GM13976 (cell line): ENCODE measurements at regions not wholly inside any gene's neighbourhood (a gene's known extent, or its start where the extent isn't known, plus 50 kb on each side); places are given as distances from the start of the nearest gene placed in this dataset.

Experiments used
- DNase-seq: peaks from one replicate; pipeline ENCODE4 v3.0.0; 2012; ENCODE audit warnings: low spot score
- CTCF ChIP-seq: IDR thresholded peaks from 2 replicates; pipeline ENCODE4 v1.5.1; 2012; ENCODE audit warnings: borderline replicate concordance, mild to moderate bottlenecking; ENCODE audit not compliant: insufficient read depth; ENCODE audit errors: extremely low read depth, missing control alignments, control extremely low read depth
- in situ Hi-C: fragments of 300-500 bp; cut with MboI; formaldehyde crosslinking; loops from one replicate; pipeline ENCODE4 v1.12.0; 2022; ENCODE audit warnings: low sequenced_read_pairs, mixed read lengths, inconsistent platforms; ENCODE audit not compliant: unreplicated experiment

GRCh38 chr4:30413915-30414314 is 306.3 kb upstream of the PCDH7 start:
- no peak for TF ChIP-seq CTCF
- in situ Hi-C loops: no loop called here
- DNase-seq: no peak

GRCh38 chr4:30416547-30416946 is 303.6 kb upstream of the PCDH7 start:
- in situ Hi-C loops: no loop called here
- TF ChIP-seq CTCF: no peak
- no peak for DNase-seq

- DNase-seq: no peak
- in situ Hi-C loops: no loop called here
- TF ChIP-seq CTCF: no peak
These were observed 292.2 kb upstream of the PCDH7 start for GRCh38 chr4:30427932-30428331.

GRCh38 chr4:30429813-30430761 is 290.1 kb upstream of the PCDH7 start:
- DNase-seq: no peak
- in situ Hi-C loops: no loop called here
- no peak for TF ChIP-seq CTCF

GRCh38 chr4:30434656-30435055 is 285.5 kb upstream of the PCDH7 start:
- no peak for TF ChIP-seq CTCF
- in situ Hi-C loops: no loop called here
- DNase-seq: no peak

- no peak for DNase-seq
- no peak for TF ChIP-seq CTCF
- in situ Hi-C loops: no loop called here
These were observed 283.8 kb upstream of the PCDH7 start for GRCh38 chr4:30436394-30436793.
